Neural cell (in vitro differentiated cells): ENCODE measurements at regions not wholly inside any gene's neighbourhood (a gene's known extent, or its start where the extent isn't known, plus 50 kb on each side); places are given as distances from the start of the nearest gene placed in this dataset.

ENCODE experiments used
- H2AFZ ChIP-seq: fragments of 200-600, 300-800 bp; sonication (generic), shearing (Covaris generic); 2 replicates; pipeline ENCODE4 v1.6.0; 2014; ENCODE audit warnings: low read depth, mild to moderate bottlenecking, antibody characterized with exemption, low read length, moderate library complexity
- H3F3A ChIP-seq: fragments of 200-600 bp; shearing (Covaris generic); 2 replicates; pipeline ENCODE4 v1.6.1; 2016; ENCODE audit warnings: mild to moderate bottlenecking, moderate library complexity, mixed read lengths, antibody characterized with exemption, low read length; ENCODE audit not compliant: insufficient read depth, poor library complexity, severe bottlenecking
- H3K27ac ChIP-seq: fragments of 200-600, 300-800 bp; sonication (generic), shearing (Covaris generic); 2 replicates; pipeline ENCODE4 v1.5.1; 2014; ENCODE audit warnings: mild to moderate bottlenecking, low read length, moderate library complexity
- H3K27me3 ChIP-seq: fragments of 300-800, 200-600 bp; sonication (generic), shearing (Covaris generic); 2 replicates; pipeline ENCODE4 v1.6.0; 2014; ENCODE audit warnings: mild to moderate bottlenecking, low read depth, low read length, moderate library complexity; ENCODE audit not compliant: insufficient read depth
- H3K36me3 ChIP-seq: fragments of 300-800, 200-600 bp; sonication (generic), shearing (Covaris generic); 2 replicates; pipeline ENCODE4 v1.5.1; 2014; ENCODE audit warnings: mild to moderate bottlenecking, antibody characterized with exemption, low read length, moderate library complexity; ENCODE audit not compliant: insufficient read depth
- H3K4me2 ChIP-seq: fragments of 300-800, 200-600 bp; sonication (generic), shearing (Covaris generic); 2 replicates; pipeline ENCODE4 v1.6.0; 2014; ENCODE audit warnings: mild to moderate bottlenecking, low read length
- H3K4me3 ChIP-seq: fragments of 300-800, 200-600 bp; sonication (generic), shearing (Covaris generic); 2 replicates; pipeline ENCODE4 v1.5.1; 2014; ENCODE audit warnings: mild to moderate bottlenecking, low read length, moderate library complexity
- H3K79me2 ChIP-seq: fragments of 200-600 bp; shearing (Covaris generic); replicated peaks from 2 replicates; pipeline ENCODE4 v1.6.0; 2014; ENCODE audit warnings: mild to moderate bottlenecking, low read length, moderate library complexity; ENCODE audit not compliant: insufficient read depth
- H3K9ac ChIP-seq: fragments of 300-800, 200-600 bp; sonication (generic), shearing (Covaris generic); 2 replicates; pipeline ENCODE4 v1.6.1; 2016; ENCODE audit warnings: mild to moderate bottlenecking, low read length, mixed read lengths
- H3K9me2 ChIP-seq: fragments of 200-600 bp; shearing (Covaris generic); 2 replicates; pipeline ENCODE4 v1.6.1; 2016; ENCODE audit warnings: mild to moderate bottlenecking, low read length, mixed read lengths; ENCODE audit not compliant: insufficient read depth
- H3K9me3 ChIP-seq: fragments of 200-600, 300-800 bp; sonication (generic), shearing (Covaris generic); 2 replicates; pipeline ENCODE4 v1.6.1; 2016; ENCODE audit warnings: mild to moderate bottlenecking, mixed run types, low read length, moderate library complexity, mixed read lengths
- H4K20me1 ChIP-seq: fragments of 200-600 bp; shearing (Covaris generic); 2 replicates; pipeline ENCODE4 v1.6.1; 2016; ENCODE audit warnings: mild to moderate bottlenecking, mixed run types; ENCODE audit not compliant: insufficient read depth
- CTCF ChIP-seq: fragments of 450-650 bp; IDR thresholded peaks from 2 replicates; pipeline ENCODE4 v1.5.1; 2014; ENCODE audit warnings: antibody characterized with exemption, mild to moderate bottlenecking, moderate library complexity; ENCODE audit not compliant: poor library complexity, severe bottlenecking
- EP300 ChIP-seq: fragments of 450-650 bp; conservative IDR thresholded peaks from 2 replicates; pipeline ENCODE4 v1.6.1; 2014; ENCODE audit warnings: antibody characterized with exemption, mild to moderate bottlenecking, moderate library complexity; ENCODE audit not compliant: poor library complexity, severe bottlenecking
- EZH2 ChIP-seq: fragments of 200-600, 300-800 bp; shearing (Covaris generic), sonication (generic); IDR thresholded peaks from 2 replicates; pipeline ENCODE4 v1.6.1; 2014; ENCODE audit warnings: antibody characterized with exemption, low read length, borderline replicate concordance, mild to moderate bottlenecking; ENCODE audit not compliant: insufficient read depth, poor library complexity, severe bottlenecking
- MXI1 ChIP-seq: fragments of 450-650 bp; conservative IDR thresholded peaks from 2 replicates; pipeline ENCODE4 v1.6.1; 2014; ENCODE audit warnings: antibody characterized with exemption, mild to moderate bottlenecking; ENCODE audit not compliant: poor library complexity, severe bottlenecking
- POLR2AphosphoS5 ChIP-seq: IDR thresholded peaks from 2 replicates; pipeline ENCODE4 v1.6.1; 2012
- RAD21 ChIP-seq: fragments of 450-650 bp; conservative IDR thresholded peaks from 2 replicates; pipeline ENCODE4 v1.6.1; 2014; ENCODE audit warnings: antibody characterized with exemption, mild to moderate bottlenecking, moderate library complexity
- REST ChIP-seq: IDR thresholded peaks from 2 replicates; pipeline ENCODE4 v1.6.1; 2012; ENCODE audit warnings: borderline replicate concordance
- SMC3 ChIP-seq: fragments of 450-650 bp; conservative IDR thresholded peaks from 2 replicates; pipeline ENCODE4 v1.6.1; 2014; ENCODE audit warnings: antibody characterized with exemption, mild to moderate bottlenecking, moderate library complexity; ENCODE audit not compliant: poor library complexity
- TAF1 ChIP-seq: IDR thresholded peaks from 2 replicates; pipeline ENCODE4 v1.6.1; 2012; ENCODE audit warnings: low read depth

- Histone ChIP-seq H3F3A (no peaks in the 10 kb centered on the region), H3K27ac (no peak overlapping the region), H3K9me3 (no peaks in the 10 kb centered on the region), H3K9me2 (no peaks in the 10 kb centered on the region), H3K27me3 (no peaks in the 10 kb centered on the region), H3K4me2 (no peak overlapping the region), H3K4me3 (no peak overlapping the region), H3K36me3 (no peaks in the 10 kb centered on the region), H3K9ac (no peak overlapping the region), H4K20me1 (no peaks in the 10 kb centered on the region), H3K79me2 (no peaks in the 10 kb centered on the region), H2AFZ (no peak overlapping the region)
- TF ChIP-seq TAF1 (no peak), EZH2 (no peak), SMC3 (no peak), MXI1 (no peak), CTCF (no peak), RAD21 (no peak), EP300 (no peak), POLR2AphosphoS5 (no peak), REST (no peak)
Measured at GRCh38 chr11:13091804-13092203, 82.7 kb downstream of the RASSF10 start.

- no peak overlapping the region for H3K4me2 ChIP-seq
- no peaks in the 10 kb centered on the region for H3K9me2 ChIP-seq
- no peak for TF ChIP-seq POLR2AphosphoS5
- no peak for TF ChIP-seq TAF1
- no peak for TF ChIP-seq MXI1
- no peak for TF ChIP-seq EZH2
- no peaks in the 10 kb centered on the region for H4K20me1 ChIP-seq
- no peaks in the 10 kb centered on the region for H3K36me3 ChIP-seq
- H2AFZ ChIP-seq = no peak overlapping the region
- no peaks in the 10 kb centered on the region for H3K9me3 ChIP-seq
- no peaks in the 10 kb centered on the region for H3F3A ChIP-seq
- H3K79me2 ChIP-seq = no peaks in the 10 kb centered on the region
- no peaks in the 10 kb centered on the region for H3K27me3 ChIP-seq
- H3K9ac ChIP-seq = no peak overlapping the region
- no peak overlapping the region for H3K27ac ChIP-seq
- H3K4me3 ChIP-seq = no peak overlapping the region
Measured at GRCh38 chr11:13094930-13095687, 86.0 kb downstream of the RASSF10 start.
